A673 (cell line): ENCODE measurements at regions not wholly inside any gene's neighbourhood (a gene's known extent, or its start where the extent isn't known, plus 50 kb on each side); places are given as distances from the start of the nearest gene placed in this dataset.

Source experiments
- BruUV-seq: library from RNA; stranded (reverse); fragments of 400-500 nt; replicated peaks from 2 replicates; lab custom pipeline; 2021; lab: Mats Ljungman, UMichigan
- CTCF ChIA-PET: fragments of 300-600 bp; sonication (Branson Sonifier 250); formaldehyde crosslinking; loops from one replicate; lab custom pipeline; 2022; ENCODE audit warnings: antibody characterized with exemption; lab: Charles Lee
- POLR2A ChIA-PET: fragments of 300-600 bp; sonication (Branson Sonifier 250); formaldehyde crosslinking; loops from one replicate; lab custom pipeline; 2022; ENCODE audit warnings: antibody characterized with exemption; ENCODE audit not compliant: low non-redundant PET; lab: Charles Lee
- DNase-seq: peaks from one replicate; pipeline ENCODE4 v3.0.0-alpha.2; 2015; ENCODE audit warnings: low spot score
- H3K27ac ChIP-seq: fragments of 200-600 bp; sonication (generic); 2 replicates; pipeline ENCODE4 v1.5.1; 2016; ENCODE audit warnings: mixed run types, low read depth, mild to moderate bottlenecking, mixed read lengths, antibody characterized with exemption, low read length; ENCODE audit not compliant: poor library complexity, severe bottlenecking
- H3K27me3 ChIP-seq: fragments of 200-600 bp; sonication (generic); replicated peaks from 2 replicates; pipeline ENCODE4 v1.6.1; 2017; ENCODE audit warnings: mixed run types, low read depth, mild to moderate bottlenecking, mixed read lengths, antibody characterized with exemption, low read length; ENCODE audit not compliant: insufficient read depth, poor library complexity
- H3K36me3 ChIP-seq: fragments of 200-600 bp; sonication (generic); 2 replicates; pipeline ENCODE4 v1.6.1; 2016; ENCODE audit warnings: mixed run types, mild to moderate bottlenecking, mixed read lengths, antibody characterized with exemption, low read length; ENCODE audit not compliant: insufficient read depth, poor library complexity, severe bottlenecking
- H3K4me1 ChIP-seq: fragments of 200-600 bp; sonication (generic); 2 replicates; pipeline ENCODE4 v1.6.1; 2017; ENCODE audit warnings: mixed run types, mild to moderate bottlenecking, mixed read lengths, antibody characterized with exemption, low read length; ENCODE audit not compliant: insufficient read depth, poor library complexity, severe bottlenecking
- H3K4me3 ChIP-seq: fragments of 200-600 bp; sonication (generic); 2 replicates; pipeline ENCODE4 v1.5.1; 2016; ENCODE audit warnings: low read depth, mixed run types, mild to moderate bottlenecking, mixed read lengths, low read length; ENCODE audit not compliant: poor library complexity, severe bottlenecking
- H3K9me3 ChIP-seq: fragments of 200-600 bp; sonication (generic); 2 replicates; pipeline ENCODE4 v1.6.1; 2016; ENCODE audit warnings: mixed run types, low read depth, mild to moderate bottlenecking, mixed read lengths, antibody characterized with exemption, low read length; ENCODE audit not compliant: poor library complexity, severe bottlenecking
- EZH2 ChIP-seq: fragments of 200-600 bp; sonication (generic); IDR thresholded peaks from 2 replicates; pipeline ENCODE4 v1.6.1; 2017; ENCODE audit warnings: borderline replicate concordance, low read depth, mild to moderate bottlenecking, mixed read lengths, antibody characterized with exemption, low read length; ENCODE audit not compliant: poor library complexity, severe bottlenecking
- intact Hi-C: fragments of 100-400 bp; cut with micrococcal nuclease; formaldehyde crosslinking; loops from one replicate; pipeline ENCODE4 v1.10.0; 2022; ENCODE audit not compliant: unreplicated experiment
- TF ChIP-seq, protein P1 (sequence below): fragments of 300-800, 200-600 bp; sonication (generic); conservative IDR thresholded peaks from 2 replicates; pipeline ENCODE4 v1.5.1; 2017; ENCODE audit warnings: low read depth, mild to moderate bottlenecking, antibody characterized with exemption, low read length, moderate library complexity, mixed read lengths

GRCh38 chr12:13471471-13471870, 274.9 kb downstream of the EMP1 start:
- intact Hi-C loops, result no loop called here
- Histone ChIP-seq H3K36me3 (no peaks in the 10 kb centered on the region), H3K4me1 (no peaks in the 10 kb centered on the region), H3K27ac (no peak overlapping the region), H3K9me3 (no peaks in the 10 kb centered on the region), H3K4me3 (no peak overlapping the region), H3K27me3 (peaks cover 56% of the 10 kb centered on the region)
- ChIA-PET CTCF (no interaction called here), POLR2A (no interaction called here)
- TF ChIP-seq, protein P1, sequence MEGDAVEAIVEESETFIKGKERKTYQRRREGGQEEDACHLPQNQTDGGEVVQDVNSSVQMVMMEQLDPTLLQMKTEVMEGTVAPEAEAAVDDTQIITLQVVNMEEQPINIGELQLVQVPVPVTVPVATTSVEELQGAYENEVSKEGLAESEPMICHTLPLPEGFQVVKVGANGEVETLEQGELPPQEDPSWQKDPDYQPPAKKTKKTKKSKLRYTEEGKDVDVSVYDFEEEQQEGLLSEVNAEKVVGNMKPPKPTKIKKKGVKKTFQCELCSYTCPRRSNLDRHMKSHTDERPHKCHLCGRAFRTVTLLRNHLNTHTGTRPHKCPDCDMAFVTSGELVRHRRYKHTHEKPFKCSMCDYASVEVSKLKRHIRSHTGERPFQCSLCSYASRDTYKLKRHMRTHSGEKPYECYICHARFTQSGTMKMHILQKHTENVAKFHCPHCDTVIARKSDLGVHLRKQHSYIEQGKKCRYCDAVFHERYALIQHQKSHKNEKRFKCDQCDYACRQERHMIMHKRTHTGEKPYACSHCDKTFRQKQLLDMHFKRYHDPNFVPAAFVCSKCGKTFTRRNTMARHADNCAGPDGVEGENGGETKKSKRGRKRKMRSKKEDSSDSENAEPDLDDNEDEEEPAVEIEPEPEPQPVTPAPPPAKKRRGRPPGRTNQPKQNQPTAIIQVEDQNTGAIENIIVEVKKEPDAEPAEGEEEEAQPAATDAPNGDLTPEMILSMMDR, result no peak
- TF ChIP-seq EZH2, result no peak
- no TSS peak for BruUV-seq
- no peak for DNase-seq

DNA sequence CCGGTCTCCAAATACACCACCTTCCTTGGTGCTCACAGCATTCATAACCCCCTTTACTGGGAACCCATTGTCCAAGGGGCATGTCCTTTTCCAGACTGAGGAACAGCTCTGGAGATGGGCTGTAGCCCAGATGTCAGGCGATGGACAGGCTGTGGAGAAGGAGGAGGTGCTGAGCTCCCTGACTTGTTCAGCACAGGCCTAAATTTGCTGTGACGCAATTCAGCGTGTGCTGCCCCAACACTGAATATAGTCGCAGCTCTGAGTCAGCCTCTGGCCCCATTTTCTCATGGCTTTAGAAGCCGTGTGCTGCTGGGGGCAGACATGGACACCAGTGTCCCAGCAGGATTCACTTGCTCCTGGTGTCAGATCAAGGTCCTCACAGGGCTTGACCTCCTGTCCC, 269.1 kb downstream of the EMP1 start:
- TF ChIP-seq EZH2, result no peak
- TF ChIP-seq, protein P1, result no peak
- H3K4me1 ChIP-seq, result no peaks in the 10 kb centered on the region
- BruUV-seq, result no TSS peak
- ChIA-PET POLR2A (no interaction called here), CTCF (no interaction called here)
- intact Hi-C loops, result no loop called here
- no peak overlapping the region for H3K27ac ChIP-seq
- no peaks in the 10 kb centered on the region for H3K9me3 ChIP-seq
- DNase-seq, result no peak
- no peaks in the 10 kb centered on the region for H3K36me3 ChIP-seq
- H3K4me3 ChIP-seq, result no peak overlapping the region
- peaks cover 58% of the 10 kb centered on the region for H3K27me3 ChIP-seq

GRCh38 chr12:13463189-13463588, 266.7 kb downstream of the EMP1 start:
- Histone ChIP-seq H3K4me3 (no peak overlapping the region), H3K4me1 (no peaks in the 10 kb centered on the region), H3K27me3 (peaks cover 65% of the 10 kb centered on the region), H3K9me3 (no peaks in the 10 kb centered on the region), H3K27ac (no peak overlapping the region), H3K36me3 (no peaks in the 10 kb centered on the region)
- no peak for DNase-seq
- ChIA-PET POLR2A (no interaction called here), CTCF (no interaction called here)
- no TSS peak for BruUV-seq
- intact Hi-C loops, result no loop called here
- TF ChIP-seq, protein P1, result no peak
- TF ChIP-seq EZH2, result no peak
